GM19324 (cell line): ENCODE measurements at regions not wholly inside any gene's neighbourhood (a gene's known extent, or its start where the extent isn't known, plus 50 kb on each side); places are given as distances from the start of the nearest gene placed in this dataset.
"Not testable (repeated sequence)": the region's sequence is repeated elsewhere in the genome, so short reads cannot be mapped to it uniquely, and the experiment has no call there.

Experiments used
- ATAC-seq: cut with Tn5 transposase; IDR thresholded peaks from one replicate; pipeline ENCODE4 v1.9.1; 2021; ENCODE audit warnings: mild to moderate bottlenecking, moderate library complexity; ENCODE audit not compliant: unreplicated experiment, low FRiP score

- not testable (repeated sequence) for ATAC-seq
These were observed 775.2 kb downstream of the TMEM121 start for GRCh38 chr14:106301609-106302008.

GRCh38 chr14:106302661-106303060 lies 776.3 kb downstream of the TMEM121 start:
- no peak for ATAC-seq

GRCh38 chr14:106304271-106304670 lies 777.9 kb downstream of the TMEM121 start:
- no peak for ATAC-seq

GRCh38 chr14:106308839-106309389 lies 782.5 kb downstream of the TMEM121 start:
- peak; percentile 88 for ATAC-seq

- peak; percentile 12 for ATAC-seq
These were observed 783.0 kb downstream of the TMEM121 start for GRCh38 chr14:106309423-106309822.

- no peak for ATAC-seq
These were observed 789.1 kb downstream of the TMEM121 start for GRCh38 chr14:106315436-106315835.

- ATAC-seq = no peak
These were observed 791.2 kb downstream of the TMEM121 start for GRCh38 chr14:106317593-106317992.

GRCh38 chr14:106318700-106319099 lies 792.3 kb downstream of the TMEM121 start:
- no peak for ATAC-seq

- ATAC-seq = not testable (repeated sequence)
These were observed 797.6 kb downstream of the TMEM121 start for GRCh38 chr14:106323970-106324369.

GRCh38 chr14:106327234-106327633 lies 800.9 kb downstream of the TMEM121 start:
- ATAC-seq = no peak

GRCh38 chr14:106327702-106328353 lies 801.4 kb downstream of the TMEM121 start:
- not testable (repeated sequence) for ATAC-seq

- not testable (repeated sequence) for ATAC-seq
These were observed 802.9 kb downstream of the TMEM121 start for GRCh38 chr14:106329243-106329642.

- not testable (repeated sequence) for ATAC-seq
These were observed 803.8 kb downstream of the TMEM121 start for GRCh38 chr14:106329987-106330774.

GRCh38 chr14:106334428-106335109 lies 808.2 kb downstream of the TMEM121 start:
- not testable (repeated sequence) for ATAC-seq

- ATAC-seq = not testable (repeated sequence)
These were observed 808.7 kb downstream of the TMEM121 start for GRCh38 chr14:106335110-106335429.

- ATAC-seq = not testable (repeated sequence)
These were observed 812.4 kb downstream of the TMEM121 start for GRCh38 chr14:106338775-106339174.

GRCh38 chr14:106340658-106341057 lies 814.3 kb downstream of the TMEM121 start:
- not testable (repeated sequence) for ATAC-seq

- not testable (repeated sequence) for ATAC-seq
These were observed 814.8 kb downstream of the TMEM121 start for GRCh38 chr14:106341161-106341560.

- no peak for ATAC-seq
These were observed 817.2 kb downstream of the TMEM121 start for GRCh38 chr14:106343626-106344025.

- ATAC-seq = not testable (repeated sequence)
These were observed 817.8 kb downstream of the TMEM121 start for GRCh38 chr14:106344065-106344614.
